B cell (primary cell): ENCODE measurements at regions not wholly inside any gene's neighbourhood (a gene's known extent, or its start where the extent isn't known, plus 50 kb on each side); places are given as distances from the start of the nearest gene placed in this dataset.

ENCODE experiments used
- ATAC-seq: fragments of 200-7000 bp; cut with Tn5 transposase; one replicate; pipeline ENCODE4 v1.10.0; 2021; ENCODE audit warnings: low read depth, mild to moderate bottlenecking, moderate number of reproducible peaks, moderate library complexity
- CTCF ChIA-PET: fragments of 350-600 bp; sonication (Branson Sonifier 250); formaldehyde crosslinking; loops from one replicate; lab custom pipeline; 2021; ENCODE audit warnings: antibody characterized with exemption, inconsistent platforms; lab: Charles Lee
- POLR2A ChIA-PET: fragments of 350-600 bp; sonication (Branson Sonifier 250); formaldehyde crosslinking; loops from one replicate; lab custom pipeline; 2021; ENCODE audit warnings: antibody characterized with exemption; lab: Charles Lee
- DNase-seq: peaks from one replicate; pipeline ENCODE4 v3.0.0; 2013
- H2AFZ ChIP-seq: 2 replicates; pipeline ENCODE4 v1.6.1; 2012; ENCODE audit warnings: mild to moderate bottlenecking, low read depth, low read length; ENCODE audit not compliant: insufficient read depth, poor library complexity, severe bottlenecking
- H3K27ac ChIP-seq, 2 donors: 1 replicate in 1 of 2; 2 replicates in 1 of 2; pipeline ENCODE4 v1.5.1; 2012 to 2013; ENCODE audit warnings: low read length in 2 of 2, mild to moderate bottlenecking in 2 of 2, moderate library complexity in 1 of 2
- H3K27me3 ChIP-seq, 4 experiments: fragments of 200-600 bp in 1 of 4; sonication (generic) in 1 of 4; replicated peaks in 1 of 4; 1 replicate in 2 of 4; 2 replicates in 2 of 4; pipeline versions ENCODE4 v1.6.1 to v1.7.0; 2013 to 2016; ENCODE audit warnings: low read length in 3 of 4, mild to moderate bottlenecking in 2 of 4, mixed read lengths in 1 of 4, moderate library complexity in 1 of 4; ENCODE audit not compliant: insufficient read depth in 4 of 4, control insufficient read depth in 3 of 4; ENCODE audit errors: control extremely low read depth in 1 of 4
- H3K36me3 ChIP-seq, 2 experiments: replicated peaks in 1 of 2; 1 replicate in 1 of 2; 2 replicates in 1 of 2; pipeline versions ENCODE4 v1.6.1 to v1.7.1; 2013; ENCODE audit warnings: low read length in 1 of 2; ENCODE audit not compliant: insufficient read depth in 2 of 2, control insufficient read depth in 1 of 2; ENCODE audit errors: control extremely low read depth in 1 of 2, extremely low read depth in 1 of 2
- H3K4me1 ChIP-seq, 2 donors: fragments of 200-600 bp in 1 of 2; sonication (generic) in 1 of 2; 1 replicate in 1 of 2; 2 replicates in 1 of 2; pipeline versions ENCODE4 v1.5.1 to v1.6.1; 2013 to 2017; ENCODE audit warnings: low read length in 2 of 2; ENCODE audit not compliant: control insufficient read depth in 2 of 2, insufficient read depth in 2 of 2
- H3K4me2 ChIP-seq: replicated peaks from 2 replicates; pipeline ENCODE3; 2012; ENCODE audit warnings: mild to moderate bottlenecking, low read depth, low read length; ENCODE audit not compliant: poor library complexity, severe bottlenecking
- H3K4me3 ChIP-seq, 5 experiments: fragments of 200-600 bp in 1 of 5; sonication (generic) in 1 of 5; 1 replicate in 3 of 5; 2 replicates in 2 of 5; pipeline versions ENCODE4 v1.5.1 to v1.7.0; 2011 to 2016; ENCODE audit warnings: low read length in 4 of 5, mild to moderate bottlenecking in 4 of 5, low read depth in 2 of 5, control low read depth in 1 of 5, moderate library complexity in 1 of 5; ENCODE audit not compliant: insufficient read depth in 1 of 5; ENCODE audit errors: control extremely low read depth in 1 of 5, extremely low read depth in 1 of 5
- H3K79me2 ChIP-seq: fragments of 200-600 bp; sonication (generic); one replicate; pipeline ENCODE4 v1.6.0; 2016; ENCODE audit warnings: low read length; ENCODE audit not compliant: control insufficient read depth, insufficient read depth
- H3K9ac ChIP-seq: fragments of 200-600 bp; sonication (generic); 2 replicates; pipeline ENCODE4 v1.6.1; 2017; ENCODE audit warnings: mild to moderate bottlenecking, low read length, moderate library complexity
- H3K9me3 ChIP-seq, 3 donors: one replicate each; pipeline versions ENCODE4 v1.6.1 to v1.7.1; 2013; ENCODE audit warnings: low read length in 2 of 3; ENCODE audit not compliant: control insufficient read depth in 2 of 3, insufficient read depth in 1 of 3; ENCODE audit errors: control extremely low read depth in 1 of 3
- H4K20me1 ChIP-seq: 2 replicates; pipeline ENCODE4 v1.6.0; 2012; ENCODE audit warnings: mild to moderate bottlenecking, low read length; ENCODE audit not compliant: insufficient read depth, control insufficient read depth, poor library complexity, severe bottlenecking
- H3K27ac Mint-ChIP-seq: one replicate; pipeline ENCODE4 v1.8.0; 2021; ENCODE audit warnings: mixed read lengths
- H3K27me3 Mint-ChIP-seq: one replicate; pipeline ENCODE4 v1.8.0; 2021; ENCODE audit warnings: mixed read lengths
- H3K4me1 Mint-ChIP-seq: one replicate; pipeline ENCODE4 v1.8.0; 2021; ENCODE audit warnings: mixed read lengths
- H3K4me3 Mint-ChIP-seq: one replicate; pipeline ENCODE4 v1.8.0; 2021; ENCODE audit warnings: mixed read lengths
- H3K9me3 Mint-ChIP-seq: one replicate; pipeline ENCODE4 v1.8.0; 2022; ENCODE audit warnings: mixed read lengths; ENCODE audit not compliant: insufficient read depth
- CTCF ChIP-seq: fragments of 200-600 bp; IDR thresholded peaks from one replicate; pipeline ENCODE4 v1.8.0; 2022; ENCODE audit warnings: antibody characterized with exemption, mild to moderate bottlenecking
- EZH2 ChIP-seq: IDR thresholded peaks from 2 replicates; pipeline ENCODE4 v1.6.1; 2012; ENCODE audit warnings: borderline replicate concordance, low read depth, mild to moderate bottlenecking, moderate library complexity, low read length; ENCODE audit not compliant: insufficient read depth, poor library complexity, severe bottlenecking
- WGBS: methylation state at CpG from one replicate; pipeline ENCODE4 v1.1.5; 2013; ENCODE audit warnings: missing lambda C conversion rate; ENCODE audit not compliant: insufficient coverage; 5-methylcytosine and 5-hydroxymethylcytosine counted together
- intact Hi-C: fragments of 100-400 bp; cut with micrococcal nuclease; formaldehyde crosslinking; loops from one replicate; pipeline ENCODE4 v1.10.0; 2022

- Histone ChIP-seq H3K27me3 (no peaks in the 10 kb centered on the region), H3K4me2 (no peak overlapping the region), H3K36me3 (no peaks in the 10 kb centered on the region), H2AFZ (no peak overlapping the region), H3K79me2 (no peaks in the 10 kb centered on the region), H3K9me3 (peaks cover 0 to 4% (median 0%) of the 10 kb centered on the region in 3 donors), H4K20me1 (no peaks in the 10 kb centered on the region), H3K4me1 (no peaks in the 10 kb centered on the region), H3K4me3 (no peak overlapping the region), H3K27ac (no peak overlapping the region), H3K9ac (no peak overlapping the region)
- TF ChIP-seq EZH2, result no peak
- no peak for TF ChIP-seq CTCF
- Mint-ChIP-seq H3K27me3 (peaks cover 3% of the 10 kb centered on the region), H3K4me1 (peaks cover 2% of the 10 kb centered on the region), H3K9me3 (no peaks in the 10 kb centered on the region), H3K27ac (no peak overlapping the region), H3K4me3 (no peak overlapping the region)
- POLR2A ChIA-PET, result no interaction called here
- WGBS, result no CpG with 5 or more reads among the region's 3 CpGs
- CTCF ChIA-PET, result no interaction called here
- DNase-seq, result no peak
- intact Hi-C loops, result no loop called here
- no peak for ATAC-seq
These were observed 217.8 kb downstream of the CDRT15L2 start for GRCh38 chr17:20797292-20797691.

GRCh38 chr17:20800146-20800545 is 220.6 kb downstream of the CDRT15L2 start:
- TF ChIP-seq CTCF (no peak), EZH2 (no peak)
- peaks cover 0 to 7% (median 0%) of the 10 kb centered on the region in 3 donors for H3K9me3 ChIP-seq
- H2AFZ ChIP-seq, result no peak overlapping the region
- ATAC-seq (no peak), DNase-seq (no peak)
- H3K4me2 ChIP-seq, result no peak overlapping the region
- no peaks in the 10 kb centered on the region for H3K36me3 ChIP-seq
- CTCF ChIA-PET, result interaction anchor here (0.6 kb wide), 2 partner anchors 181 to 198 kb away, joined by 3 read pairs; no protein-coding TSS in a partner anchor
- POLR2A ChIA-PET, result no interaction called here
- H4K20me1 ChIP-seq, result no peaks in the 10 kb centered on the region
- WGBS, result no CpG with 5 or more reads among the region's 2 CpGs
- peaks cover 5% of the 10 kb centered on the region for H3K4me1 Mint-ChIP-seq
- no peak overlapping the region for H3K4me3 ChIP-seq
- intact Hi-C loops, result no loop called here
- no peaks in the 10 kb centered on the region for H3K27me3 ChIP-seq
- H3K79me2 ChIP-seq, result no peaks in the 10 kb centered on the region
- peaks cover 0 to 7% of the 10 kb centered on the region in 2 donors for H3K4me1 ChIP-seq
- H3K9ac ChIP-seq, result no peak overlapping the region
- peaks cover 3% of the 10 kb centered on the region for H3K27me3 Mint-ChIP-seq
- H3K27ac ChIP-seq, result no peak overlapping the region
- no peak overlapping the region for H3K27ac Mint-ChIP-seq
- no peaks in the 10 kb centered on the region for H3K9me3 Mint-ChIP-seq
- no peak overlapping the region for H3K4me3 Mint-ChIP-seq
